ENCODE measurements at regions not wholly inside any gene's neighbourhood (a gene's known extent, or its start where the extent isn't known, plus 50 kb on each side); places are given as distances from the start of the nearest gene placed in this dataset.
"Not testable (repeated sequence)": the region's sequence is repeated elsewhere in the genome, so short reads cannot be mapped to it uniquely, and the experiment has no call there.

GRCh38 chr9:24242576-24242975 is 303.1 kb downstream of the IZUMO3 start:
- no peak overlapping the region for H3K27ac ChIP-seq
- no peaks in the 10 kb centered on the region for H3K9me3 ChIP-seq
- H3K4me1 ChIP-seq = no peaks in the 10 kb centered on the region
- no peak for TF ChIP-seq CTCF (IDR thresholded peaks at IDR 0.05)
- intact Hi-C loops (cut with DNase I) = no loop called here
- WGBS, 3 donors = 61 to 64% (median 62%) methylated on average over 3 of the region's 3 CpGs
- no peak for ATAC-seq
- no peaks in the 10 kb centered on the region for H3K36me3 ChIP-seq (ENCODE audit: insufficient read depth in 1 of 2, low read depth in 1 of 2)
- no peak overlapping the region for H3K4me3 ChIP-seq
- no peak for DNase-seq
- no peaks in the 10 kb centered on the region for H3K27me3 ChIP-seq (ENCODE audit: insufficient read depth in 3 of 3, low read length in 2 of 3)

- no peak for TF ChIP-seq CTCF (IDR thresholded peaks at IDR 0.05)
- DNase-seq = no peak
- ATAC-seq = no peak
Measured at GRCh38 chr9:24218656-24219055, 327.0 kb downstream of the IZUMO3 start.

GRCh38 chr9:24210641-24211040 is 335.1 kb downstream of the IZUMO3 start:
- no peaks in the 10 kb centered on the region for H3K27me3 ChIP-seq (ENCODE audit: insufficient read depth in 3 of 3, low read length in 2 of 3)
- no peak for TF ChIP-seq CTCF (IDR thresholded peaks at IDR 0.05)
- 78 to 82% (median 80%) methylated on average over 2 of the region's 2 CpGs for WGBS, 3 donors
- H3K4me1 ChIP-seq = no peaks in the 10 kb centered on the region
- no peak for DNase-seq
- no peak overlapping the region for H3K4me3 ChIP-seq
- ATAC-seq = no peak
- intact Hi-C loops (cut with DNase I) = no loop called here
- no peak overlapping the region for H3K27ac ChIP-seq
- H3K9me3 ChIP-seq = no peaks in the 10 kb centered on the region
- no peaks in the 10 kb centered on the region for H3K36me3 ChIP-seq (ENCODE audit: insufficient read depth in 1 of 2, low read depth in 1 of 2)

More at GRCh38 chr9:24218656-24219055, 327.0 kb downstream of the IZUMO3 start:
- Histone ChIP-seq H3K9me3 (no peaks in the 10 kb centered on the region), H3K27ac (no peak overlapping the region), H3K36me3 (ENCODE audit: insufficient read depth in 1 of 2, low read depth in 1 of 2) (no peaks in the 10 kb centered on the region), H3K27me3 (ENCODE audit: insufficient read depth in 3 of 3, low read length in 2 of 3) (no peaks in the 10 kb centered on the region), H3K4me3 (no peak overlapping the region), H3K4me1 (no peaks in the 10 kb centered on the region)
- intact Hi-C loops (cut with DNase I) = no loop called here
- 59 to 64% (median 61%) methylated on average over 2 of the region's 2 CpGs for WGBS, 3 donors

GRCh38 chr9:24189986-24190385 is 355.7 kb downstream of the IZUMO3 start:
- ATAC-seq (no peak), DNase-seq (no peak)
- no peaks in the 10 kb centered on the region for H3K4me1 ChIP-seq
- no peaks in the 10 kb centered on the region for H3K36me3 ChIP-seq (ENCODE audit: insufficient read depth in 1 of 2, low read depth in 1 of 2)
- peaks cover 4% of the 10 kb centered on the region for H3K9me3 ChIP-seq
- H3K4me3 ChIP-seq = no peak overlapping the region
- WGBS, 3 donors = 81 to 86% (median 81%) methylated on average over 1 of the region's 1 CpG
- intact Hi-C loops (cut with DNase I) = loop anchor here in 1 of 2 donors (10.0 kb wide), 1 partner anchor 1745 kb away; no protein-coding TSS in a partner anchor
- no peak for TF ChIP-seq CTCF (IDR thresholded peaks at IDR 0.05)
- H3K27me3 ChIP-seq (ENCODE audit: insufficient read depth in 3 of 3, low read length in 2 of 3) = no peaks in the 10 kb centered on the region
- no peak overlapping the region for H3K27ac ChIP-seq

- H3K4me1 ChIP-seq; H3K9me3 ChIP-seq; H3K4me3 ChIP-seq; ATAC-seq; H3K36me3 ChIP-seq (ENCODE audit: insufficient read depth in 1 of 2, low read depth in 1 of 2); H3K27me3 ChIP-seq (ENCODE audit: insufficient read depth in 3 of 3, low read length in 2 of 3); H3K27ac ChIP-seq: not testable (repeated sequence)
- intact Hi-C loops (cut with DNase I) = loop anchor here in 1 of 2 donors (10.0 kb wide), 1 partner anchor 1754 kb away; no protein-coding TSS in a partner anchor
- 65 to 73% (median 66%) methylated on average over 1 of the region's 1 CpG for WGBS, 3 donors
- peak in 1 of 2 donors; percentile 18 for DNase-seq
Measured at GRCh38 chr9:24180572-24180971, 354.5 kb upstream of the ELAVL2 start.

All from psoas muscle (tissue), 7 donors.